ENCODE measurements at regions not wholly inside any gene's neighbourhood (a gene's known extent, or its start where the extent isn't known, plus 50 kb on each side); places are given as distances from the start of the nearest gene placed in this dataset.

DNA sequence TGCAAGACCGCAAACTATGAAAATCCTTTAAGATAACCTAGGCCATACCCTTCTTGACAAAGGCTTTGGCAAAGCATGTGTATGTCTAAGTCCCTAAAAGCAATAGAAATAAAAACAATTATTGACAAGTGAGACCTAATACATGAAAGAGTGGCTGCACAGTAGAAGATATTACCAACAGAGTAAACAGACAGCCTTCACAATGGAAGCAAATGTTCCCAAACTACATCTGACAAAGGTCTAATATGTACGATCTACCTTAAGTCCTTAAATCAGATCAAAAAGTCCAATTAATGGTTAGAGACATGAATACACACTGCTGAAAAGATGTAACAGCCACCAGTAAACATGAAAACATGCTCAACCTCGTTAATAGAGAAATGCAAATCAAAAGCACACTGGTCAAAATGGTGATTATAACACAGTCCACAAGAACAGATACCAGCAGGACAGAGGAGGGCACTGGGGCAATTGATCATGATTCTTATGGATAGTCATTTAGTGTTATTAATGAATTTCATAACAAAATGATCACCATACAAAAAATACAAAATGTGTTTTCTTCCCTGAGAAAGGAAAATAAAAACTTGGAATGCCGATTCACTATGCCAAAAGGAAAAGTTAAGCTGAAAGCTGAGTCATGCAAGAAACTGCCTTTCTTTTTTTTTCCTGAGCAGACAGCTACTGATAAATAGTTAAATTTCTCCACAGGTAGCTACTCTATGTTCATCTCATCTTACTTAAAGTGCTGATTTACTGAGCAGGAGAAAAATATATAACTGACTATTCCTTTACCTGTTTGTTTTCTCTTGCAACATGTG, 102.6 kb upstream of the VPREB1 start:
- Histone ChIP-seq H3K9me3 (no peaks in the 10 kb centered on the region), H3K4me3 (no peak overlapping the region), H3K36me3 (no peaks in the 10 kb centered on the region), H3K4me1 (no peaks in the 10 kb centered on the region), H3K27me3 (peaks cover 0 to 22% (median 8%) of the 10 kb centered on the region in 3 donors), H3K27ac (no peak overlapping the region)
- intact Hi-C loops (cut with DNase I), result no loop called here
- DNase-seq, result no peak
- 63 to 75% methylated on average over 4 of the region's 4 CpGs for WGBS, 2 donors
- TF ChIP-seq EP300 (IDR thresholded peaks at IDR 0.05) (no peak), POLR2A (IDR thresholded peaks at IDR 0.05) (no peak), POLR2AphosphoS5 (IDR thresholded peaks at IDR 0.05) (no peak)
- TF ChIP-seq, protein P1, sequence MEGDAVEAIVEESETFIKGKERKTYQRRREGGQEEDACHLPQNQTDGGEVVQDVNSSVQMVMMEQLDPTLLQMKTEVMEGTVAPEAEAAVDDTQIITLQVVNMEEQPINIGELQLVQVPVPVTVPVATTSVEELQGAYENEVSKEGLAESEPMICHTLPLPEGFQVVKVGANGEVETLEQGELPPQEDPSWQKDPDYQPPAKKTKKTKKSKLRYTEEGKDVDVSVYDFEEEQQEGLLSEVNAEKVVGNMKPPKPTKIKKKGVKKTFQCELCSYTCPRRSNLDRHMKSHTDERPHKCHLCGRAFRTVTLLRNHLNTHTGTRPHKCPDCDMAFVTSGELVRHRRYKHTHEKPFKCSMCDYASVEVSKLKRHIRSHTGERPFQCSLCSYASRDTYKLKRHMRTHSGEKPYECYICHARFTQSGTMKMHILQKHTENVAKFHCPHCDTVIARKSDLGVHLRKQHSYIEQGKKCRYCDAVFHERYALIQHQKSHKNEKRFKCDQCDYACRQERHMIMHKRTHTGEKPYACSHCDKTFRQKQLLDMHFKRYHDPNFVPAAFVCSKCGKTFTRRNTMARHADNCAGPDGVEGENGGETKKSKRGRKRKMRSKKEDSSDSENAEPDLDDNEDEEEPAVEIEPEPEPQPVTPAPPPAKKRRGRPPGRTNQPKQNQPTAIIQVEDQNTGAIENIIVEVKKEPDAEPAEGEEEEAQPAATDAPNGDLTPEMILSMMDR (IDR thresholded peaks at IDR 0.05), result no peak

DNA sequence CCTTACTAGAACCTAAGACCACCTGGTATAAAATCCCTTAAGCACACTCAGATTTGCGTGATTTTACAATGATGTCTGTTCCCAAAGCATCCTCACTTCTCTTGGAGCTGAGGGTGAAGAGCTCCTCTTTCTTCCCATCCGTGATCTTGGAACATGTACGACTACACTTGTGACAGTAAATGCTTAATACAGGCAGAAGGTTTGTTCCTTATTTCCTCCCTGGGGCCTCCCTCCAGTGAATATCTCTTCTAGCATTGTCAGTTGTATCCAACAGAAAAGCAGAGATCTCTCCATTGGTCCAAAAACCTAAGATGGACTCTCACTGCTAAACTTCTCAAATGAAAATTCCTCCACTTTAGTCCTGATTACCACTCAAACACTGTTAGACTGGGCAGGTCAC, 103.6 kb upstream of the VPREB1 start:
- Histone ChIP-seq H3K4me1 (no peaks in the 10 kb centered on the region), H3K4me3 (no peak overlapping the region), H3K27me3 (peaks cover 0 to 22% (median 8%) of the 10 kb centered on the region in 3 donors), H3K27ac (no peak overlapping the region), H3K9me3 (no peaks in the 10 kb centered on the region), H3K36me3 (no peaks in the 10 kb centered on the region)
- intact Hi-C loops (cut with DNase I), result no loop called here
- no peak for TF ChIP-seq POLR2A (IDR thresholded peaks at IDR 0.05)
- TF ChIP-seq, protein P1 (IDR thresholded peaks at IDR 0.05), result no peak
- TF ChIP-seq POLR2AphosphoS5 (IDR thresholded peaks at IDR 0.05), result no peak
- TF ChIP-seq EP300 (IDR thresholded peaks at IDR 0.05), result no peak
- DNase-seq, result no peak
- WGBS, 2 donors, result 86 to 90% methylated on average over 3 of the region's 3 CpGs

DNA sequence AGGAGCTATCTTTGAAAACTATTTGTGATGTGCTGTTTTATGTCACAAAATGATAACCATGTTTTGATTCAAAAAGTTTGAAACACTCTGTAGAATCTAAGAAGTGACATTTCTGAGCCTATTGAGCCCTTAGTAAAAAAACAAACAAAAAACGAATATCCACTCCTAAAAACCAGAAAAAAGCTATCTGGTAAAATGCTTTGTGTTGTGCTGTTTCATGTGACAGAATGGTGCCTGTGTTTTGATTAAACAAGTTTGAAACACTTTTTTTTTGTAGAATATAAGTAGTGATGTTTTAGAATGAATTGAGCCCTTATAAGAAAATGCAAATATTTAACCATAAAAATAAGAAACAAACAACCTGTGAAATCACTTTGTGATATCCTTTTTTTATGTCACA, 105.2 kb upstream of the VPREB1 start:
- H3K27me3 ChIP-seq, result peaks cover 0 to 22% (median 8%) of the 10 kb centered on the region in 3 donors

DNA sequence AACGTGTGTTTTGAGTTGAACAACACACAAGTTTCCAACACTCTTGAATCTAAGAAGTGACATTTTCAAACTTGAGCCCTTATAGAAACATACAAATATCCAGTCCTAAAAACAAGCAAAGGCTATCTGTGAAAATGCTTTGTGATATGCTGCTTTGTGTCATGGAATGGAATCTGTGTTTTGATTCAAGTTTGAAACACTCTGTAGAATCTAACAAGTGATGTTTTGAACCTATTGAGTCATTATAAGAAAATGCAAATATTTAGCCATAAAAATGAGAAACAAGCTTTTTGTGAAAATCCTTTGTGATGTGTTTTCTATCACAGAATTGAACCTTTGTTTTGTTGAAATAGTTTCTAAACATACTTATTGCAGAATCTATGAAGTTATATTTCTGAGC, 105.7 kb upstream of the VPREB1 start:
- Histone ChIP-seq H3K27me3 (peaks cover 0 to 22% (median 8%) of the 10 kb centered on the region in 3 donors), H3K27ac (no peak overlapping the region), H3K4me1 (no peaks in the 10 kb centered on the region), H3K36me3 (no peaks in the 10 kb centered on the region), H3K4me3 (no peak overlapping the region), H3K9me3 (no peaks in the 10 kb centered on the region)
- TF ChIP-seq, protein P1 (IDR thresholded peaks at IDR 0.05), result no peak
- no peak for TF ChIP-seq EP300 (IDR thresholded peaks at IDR 0.05)
- no peak for TF ChIP-seq POLR2A (IDR thresholded peaks at IDR 0.05)
- no peak for TF ChIP-seq POLR2AphosphoS5 (IDR thresholded peaks at IDR 0.05)
- no peak for DNase-seq
- intact Hi-C loops (cut with DNase I), result no loop called here
- 41 to 48% methylated on average over 1 of the region's 1 CpG for WGBS, 2 donors

More for the DNA sequence above, 105.2 kb upstream of the VPREB1 start:
- Histone ChIP-seq H3K4me3 (no peak overlapping the region), H3K4me1 (no peaks in the 10 kb centered on the region), H3K9me3 (no peaks in the 10 kb centered on the region), H3K27ac (no peak overlapping the region), H3K36me3 (no peaks in the 10 kb centered on the region)
- TF ChIP-seq EP300 (IDR thresholded peaks at IDR 0.05) (no peak), POLR2AphosphoS5 (IDR thresholded peaks at IDR 0.05) (no peak), POLR2A (IDR thresholded peaks at IDR 0.05) (no peak)
- TF ChIP-seq, protein P1 (IDR thresholded peaks at IDR 0.05), result no peak
- DNase-seq, result no peak
- 29 to 54% methylated on average over 1 of the region's 1 CpG for WGBS, 2 donors
- intact Hi-C loops (cut with DNase I), result no loop called here

All from sigmoid colon (tissue), 6 donors.